ENCODE measurements at regions not wholly inside any gene's neighbourhood (a gene's known extent, or its start where the extent isn't known, plus 50 kb on each side); places are given as distances from the start of the nearest gene placed in this dataset.

- no peak for FAIRE-seq
These were observed 81.6 kb downstream of the MACIR start for GRCh38 chr5:103340132-103340531.

GRCh38 chr5:103336941-103337340, 78.4 kb downstream of the MACIR start:
- FAIRE-seq: no peak

- no peak for FAIRE-seq
These were observed 74.8 kb downstream of the MACIR start for GRCh38 chr5:103333376-103333775.

- FAIRE-seq: no peak
These were observed 72.3 kb downstream of the MACIR start for GRCh38 chr5:103330875-103331274.

Measured in colon (tissue), 2 donors.